ENCODE measurements at regions not wholly inside any gene's neighbourhood (a gene's known extent, or its start where the extent isn't known, plus 50 kb on each side); places are given as distances from the start of the nearest gene placed in this dataset.

DNA sequence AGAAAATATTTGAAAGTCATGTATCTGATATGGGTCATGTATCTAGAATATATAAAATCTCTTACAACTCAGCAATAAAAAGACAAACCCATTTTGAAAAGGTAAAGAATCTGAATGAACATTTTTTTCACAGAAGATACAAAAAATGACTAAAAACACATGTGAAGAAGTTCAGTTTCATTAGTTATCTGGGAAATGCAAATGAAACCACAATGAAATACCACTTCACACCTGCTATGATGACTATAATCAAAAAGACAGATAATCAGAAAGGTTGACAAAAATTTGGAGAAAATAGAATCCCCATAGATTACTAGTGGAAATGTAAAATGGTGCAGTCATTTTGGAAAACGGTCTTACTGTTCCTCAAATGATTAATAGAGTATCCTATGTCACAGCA is 631.0 kb downstream of the MRPL39 start:
- no peak for TF ChIP-seq POLR2A (IDR thresholded peaks at IDR 0.05)
- TF ChIP-seq, protein P1, sequence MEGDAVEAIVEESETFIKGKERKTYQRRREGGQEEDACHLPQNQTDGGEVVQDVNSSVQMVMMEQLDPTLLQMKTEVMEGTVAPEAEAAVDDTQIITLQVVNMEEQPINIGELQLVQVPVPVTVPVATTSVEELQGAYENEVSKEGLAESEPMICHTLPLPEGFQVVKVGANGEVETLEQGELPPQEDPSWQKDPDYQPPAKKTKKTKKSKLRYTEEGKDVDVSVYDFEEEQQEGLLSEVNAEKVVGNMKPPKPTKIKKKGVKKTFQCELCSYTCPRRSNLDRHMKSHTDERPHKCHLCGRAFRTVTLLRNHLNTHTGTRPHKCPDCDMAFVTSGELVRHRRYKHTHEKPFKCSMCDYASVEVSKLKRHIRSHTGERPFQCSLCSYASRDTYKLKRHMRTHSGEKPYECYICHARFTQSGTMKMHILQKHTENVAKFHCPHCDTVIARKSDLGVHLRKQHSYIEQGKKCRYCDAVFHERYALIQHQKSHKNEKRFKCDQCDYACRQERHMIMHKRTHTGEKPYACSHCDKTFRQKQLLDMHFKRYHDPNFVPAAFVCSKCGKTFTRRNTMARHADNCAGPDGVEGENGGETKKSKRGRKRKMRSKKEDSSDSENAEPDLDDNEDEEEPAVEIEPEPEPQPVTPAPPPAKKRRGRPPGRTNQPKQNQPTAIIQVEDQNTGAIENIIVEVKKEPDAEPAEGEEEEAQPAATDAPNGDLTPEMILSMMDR (IDR thresholded peaks at IDR 0.05), result no peak
